NCI-H146 treated with DMSO at 0.1 percent for 48 hours (cell line): ENCODE measurements at regions not wholly inside any gene's neighbourhood (a gene's known extent, or its start where the extent isn't known, plus 50 kb on each side); places are given as distances from the start of the nearest gene placed in this dataset.

Experiments used
- DNase-seq: peaks from one replicate; lab custom pipeline; 2025; ENCODE audit not compliant: unreplicated experiment; lab: John Stamatoyannopoulos, UW

- no peak for DNase-seq
Measured at GRCh38 chr12:94094700-94095099, 53.7 kb upstream of the PLXNC1 start.

GRCh38 chr12:94095618-94096017 is 52.8 kb upstream of the PLXNC1 start:
- DNase-seq, result no peak

- DNase-seq, result no peak
Measured at GRCh38 chr12:94098466-94098865, 49.9 kb upstream of the PLXNC1 start.
